ENCODE measurements at regions not wholly inside any gene's neighbourhood (a gene's known extent, or its start where the extent isn't known, plus 50 kb on each side); places are given as distances from the start of the nearest gene placed in this dataset.

- Mint-ChIP-seq H3K9me3 (peaks cover 4 to 21% (median 11%) of the 10 kb centered on the region in 3 donors), H3K4me3 (no peak overlapping the region), H3K4me1 (no peaks in the 10 kb centered on the region), H3K27me3 (no peaks in the 10 kb centered on the region), H3K36me3 (no peaks in the 10 kb centered on the region), H3K27ac (no peak overlapping the region)
Observed at GRCh38 chr1:68551459-68551858, 54.6 kb upstream of the DEPDC1 start.

- Mint-ChIP-seq H3K9me3 (peaks cover 1 to 10% (median 5%) of the 10 kb centered on the region in 3 donors), H3K27ac (no peak overlapping the region), H3K4me1 (no peaks in the 10 kb centered on the region), H3K36me3 (no peaks in the 10 kb centered on the region), H3K4me3 (no peak overlapping the region), H3K27me3 (no peaks in the 10 kb centered on the region)
Observed at GRCh38 chr1:68558321-68559026, 61.6 kb upstream of the DEPDC1 start.

- Mint-ChIP-seq H3K36me3 (no peaks in the 10 kb centered on the region), H3K9me3 (peaks cover 0 to 4% (median 0%) of the 10 kb centered on the region in 3 donors), H3K27me3 (no peaks in the 10 kb centered on the region), H3K27ac (no peak overlapping the region), H3K4me1 (no peaks in the 10 kb centered on the region), H3K4me3 (no peak overlapping the region)
Observed at GRCh38 chr1:68565923-68566322, 69.0 kb upstream of the DEPDC1 start.

GRCh38 chr1:68570871-68571270, 74.0 kb upstream of the DEPDC1 start:
- Mint-ChIP-seq H3K36me3 (no peaks in the 10 kb centered on the region), H3K27ac (no peak overlapping the region), H3K4me1 (no peaks in the 10 kb centered on the region), H3K9me3 (no peaks in the 10 kb centered on the region), H3K27me3 (peaks cover 3% of the 10 kb centered on the region), H3K4me3 (no peak overlapping the region)

- Mint-ChIP-seq H3K4me3 (no peak overlapping the region), H3K27ac (no peak overlapping the region), H3K4me1 (no peaks in the 10 kb centered on the region), H3K9me3 (no peaks in the 10 kb centered on the region), H3K27me3 (peaks cover 3% of the 10 kb centered on the region), H3K36me3 (no peaks in the 10 kb centered on the region)
Observed at GRCh38 chr1:68571454-68572235, 74.8 kb upstream of the DEPDC1 start.

GRCh38 chr1:68585351-68585750, 88.5 kb upstream of the DEPDC1 start:
- H3K9me3 Mint-ChIP-seq, result peaks cover 2 to 6% (median 4%) of the 10 kb centered on the region in 3 donors
- H3K4me1 Mint-ChIP-seq, result no peaks in the 10 kb centered on the region
- no peak overlapping the region for H3K4me3 Mint-ChIP-seq
- no peaks in the 10 kb centered on the region for H3K27me3 Mint-ChIP-seq
- H3K36me3 Mint-ChIP-seq, result no peaks in the 10 kb centered on the region
- no peak overlapping the region for H3K27ac Mint-ChIP-seq

GRCh38 chr1:68586766-68587165, 89.9 kb upstream of the DEPDC1 start:
- Mint-ChIP-seq H3K9me3 (peaks cover 2 to 6% (median 4%) of the 10 kb centered on the region in 3 donors), H3K36me3 (no peaks in the 10 kb centered on the region), H3K4me3 (no peak overlapping the region), H3K27me3 (peaks cover 1% of the 10 kb centered on the region), H3K4me1 (no peaks in the 10 kb centered on the region), H3K27ac (no peak overlapping the region)

- no peak overlapping the region for H3K27ac Mint-ChIP-seq
Observed at GRCh38 chr1:68588304-68588703, 91.4 kb upstream of the DEPDC1 start.

GRCh38 chr1:68590473-68590872, 93.6 kb upstream of the DEPDC1 start:
- Mint-ChIP-seq H3K27ac (no peak overlapping the region), H3K27me3 (peaks cover 1% of the 10 kb centered on the region), H3K36me3 (no peaks in the 10 kb centered on the region), H3K4me1 (no peaks in the 10 kb centered on the region), H3K9me3 (no peaks in the 10 kb centered on the region), H3K4me3 (no peak overlapping the region)

More at GRCh38 chr1:68588304-68588703, 91.4 kb upstream of the DEPDC1 start:
- no peaks in the 10 kb centered on the region for H3K36me3 Mint-ChIP-seq
- peaks cover 2 to 4% (median 3%) of the 10 kb centered on the region in 3 donors for H3K9me3 Mint-ChIP-seq
- H3K4me1 Mint-ChIP-seq, result no peaks in the 10 kb centered on the region
- peaks cover 1% of the 10 kb centered on the region for H3K27me3 Mint-ChIP-seq
- no peak overlapping the region for H3K4me3 Mint-ChIP-seq

GRCh38 chr1:68594851-68595250, 98.0 kb upstream of the DEPDC1 start:
- no peak overlapping the region for H3K4me3 Mint-ChIP-seq
- H3K9me3 Mint-ChIP-seq, result no peaks in the 10 kb centered on the region
- H3K27me3 Mint-ChIP-seq, result peaks cover 1% of the 10 kb centered on the region
- no peaks in the 10 kb centered on the region for H3K4me1 Mint-ChIP-seq
- no peak overlapping the region for H3K27ac Mint-ChIP-seq
- H3K36me3 Mint-ChIP-seq, result no peaks in the 10 kb centered on the region

- Mint-ChIP-seq H3K4me1 (no peaks in the 10 kb centered on the region), H3K4me3 (no peak overlapping the region), H3K27me3 (no peaks in the 10 kb centered on the region), H3K27ac (no peak overlapping the region), H3K9me3 (no peaks in the 10 kb centered on the region), H3K36me3 (no peaks in the 10 kb centered on the region)
Observed at GRCh38 chr1:68600049-68600661, 103.3 kb upstream of the DEPDC1 start.

GRCh38 chr1:68608289-68608688, 111.4 kb upstream of the DEPDC1 start:
- no peak overlapping the region for H3K4me3 Mint-ChIP-seq
- no peak overlapping the region for H3K27ac Mint-ChIP-seq
- H3K27me3 Mint-ChIP-seq, result no peaks in the 10 kb centered on the region
- H3K4me1 Mint-ChIP-seq, result no peaks in the 10 kb centered on the region
- no peaks in the 10 kb centered on the region for H3K36me3 Mint-ChIP-seq
- H3K9me3 Mint-ChIP-seq, result peaks cover 3 to 14% (median 6%) of the 10 kb centered on the region in 3 donors

- H3K27me3 Mint-ChIP-seq, result no peaks in the 10 kb centered on the region
- H3K9me3 Mint-ChIP-seq, result peaks cover 2 to 21% (median 7%) of the 10 kb centered on the region in 3 donors
- no peaks in the 10 kb centered on the region for H3K4me1 Mint-ChIP-seq
- H3K27ac Mint-ChIP-seq, result no peak overlapping the region
- no peak overlapping the region for H3K4me3 Mint-ChIP-seq
- peaks cover 2% of the 10 kb centered on the region for H3K36me3 Mint-ChIP-seq
Observed at GRCh38 chr1:68615312-68615711, 118.4 kb upstream of the DEPDC1 start.

- no peaks in the 10 kb centered on the region for H3K27me3 Mint-ChIP-seq
- no peaks in the 10 kb centered on the region for H3K4me1 Mint-ChIP-seq
- peaks cover 2% of the 10 kb centered on the region for H3K36me3 Mint-ChIP-seq
- H3K27ac Mint-ChIP-seq, result no peak overlapping the region
- H3K4me3 Mint-ChIP-seq, result no peak overlapping the region
- H3K9me3 Mint-ChIP-seq, result peaks cover 3 to 17% (median 8%) of the 10 kb centered on the region in 3 donors
Observed at GRCh38 chr1:68617942-68618341, 121.1 kb upstream of the DEPDC1 start.

- Mint-ChIP-seq H3K4me3 (no peak overlapping the region), H3K36me3 (peaks cover 2% of the 10 kb centered on the region), H3K4me1 (no peaks in the 10 kb centered on the region), H3K27me3 (no peaks in the 10 kb centered on the region), H3K9me3 (peaks cover 3 to 18% (median 6%) of the 10 kb centered on the region in 3 donors), H3K27ac (no peak overlapping the region)
Observed at GRCh38 chr1:68620571-68620970, 123.7 kb upstream of the DEPDC1 start.
